K562 (cell line): ENCODE measurements at regions not wholly inside any gene's neighbourhood (a gene's known extent, or its start where the extent isn't known, plus 50 kb on each side); places are given as distances from the start of the nearest gene placed in this dataset.

ENCODE experiments used
- ARID3B ChIP-seq: fragments of 250-450 bp; sonication (Bioruptor Pico); IDR thresholded peaks from 2 replicates; pipeline ENCODE4 v1.4.0; 2020; ENCODE audit warnings: borderline replicate concordance
- CREB1 ChIP-seq, 2 experiments: sonication (generic) in 1 of 2; formaldehyde crosslinking in 1 of 2; IDR thresholded peaks; 2 replicates each; pipeline versions ENCODE4 v1.6.1 to v1.8.0; 2012 to 2022; ENCODE audit warnings: inconsistent platforms in 1 of 2, mild to moderate bottlenecking in 1 of 2, missing genetic modification reagents in 1 of 2, moderate library complexity in 1 of 2
- EP300 ChIP-seq: IDR thresholded peaks from 2 replicates; pipeline ENCODE4 v1.6.1; 2012; ENCODE audit warnings: low read length, improper control_type of control experiment
- ESRRA ChIP-seq: fragments of 450-650 bp; IDR thresholded peaks from 2 replicates; pipeline ENCODE4 v1.6.1; 2014; ENCODE audit warnings: low read depth, mild to moderate bottlenecking, moderate library complexity, borderline replicate concordance
- ETV6 ChIP-seq, 3 experiments: fragments of 150-350 bp in 1 of 3; sonication (generic) in 1 of 3; formaldehyde crosslinking in 1 of 3; IDR thresholded peaks; 2 replicates each; pipeline versions ENCODE4 v1.6.1 to v1.8.0; 2014 to 2022; ENCODE audit warnings: borderline replicate concordance in 2 of 3, low read depth in 2 of 3, antibody characterized with exemption in 1 of 3, low read length in 1 of 3, mild to moderate bottlenecking in 1 of 3, missing genetic modification reagents in 1 of 3
- EZH2 ChIP-seq: IDR thresholded peaks from 2 replicates; pipeline ENCODE4 v1.6.1; 2012; ENCODE audit warnings: low read depth, mild to moderate bottlenecking, inconsistent platforms, low read length, borderline replicate concordance
- NR1H2 ChIP-seq: sonication (generic); formaldehyde crosslinking; IDR thresholded peaks from 2 replicates; pipeline ENCODE4 v1.4.0; 2020; ENCODE audit warnings: mild to moderate bottlenecking, missing genetic modification reagents
- POLR2AphosphoS5 ChIP-seq: IDR thresholded peaks from 2 replicates; pipeline ENCODE4 v1.6.1; 2011; ENCODE audit warnings: mild to moderate bottlenecking, low read depth, low read length, moderate library complexity; ENCODE audit not compliant: control insufficient read depth, insufficient read depth
- SIRT6 ChIP-seq: IDR thresholded peaks from one replicate; pipeline ENCODE4 v1.6.1; 2012; ENCODE audit warnings: low read depth, mild to moderate bottlenecking, control low read depth, inconsistent platforms, low read length, moderate library complexity
- SNRNP70 ChIP-seq: fragments of 200-400 bp; formaldehyde crosslinking; optimal IDR thresholded peaks from 2 replicates; pipeline ENCODE3; 2017; ENCODE audit warnings: low read depth, low read length
- ZNF318 ChIP-seq, 2 experiments: fragments of 450-650 bp; IDR thresholded peaks; 2 replicates each; pipeline ENCODE4 v1.6.1; 2016; ENCODE audit warnings: mild to moderate bottlenecking in 2 of 2, borderline replicate concordance in 1 of 2, low read depth in 1 of 2, moderate library complexity in 1 of 2
- ZNF511 ChIP-seq: sonication (generic); formaldehyde crosslinking; IDR thresholded peaks from 2 replicates; pipeline ENCODE4 v1.8.0; 2022; ENCODE audit warnings: mild to moderate bottlenecking, missing genetic modification reagents
- TF ChIP-seq, protein P1 (sequence below): IDR thresholded peaks from 2 replicates; pipeline ENCODE4 v1.6.1; 2016; ENCODE audit warnings: missing genetic modification characterization, missing compliant biosample characterization
- TF ChIP-seq, protein P2 (sequence below): sonication (generic); formaldehyde crosslinking; IDR thresholded peaks from 2 replicates; pipeline ENCODE4 v1.8.0; 2022; ENCODE audit warnings: mild to moderate bottlenecking, low read depth, missing genetic modification reagents

DNA sequence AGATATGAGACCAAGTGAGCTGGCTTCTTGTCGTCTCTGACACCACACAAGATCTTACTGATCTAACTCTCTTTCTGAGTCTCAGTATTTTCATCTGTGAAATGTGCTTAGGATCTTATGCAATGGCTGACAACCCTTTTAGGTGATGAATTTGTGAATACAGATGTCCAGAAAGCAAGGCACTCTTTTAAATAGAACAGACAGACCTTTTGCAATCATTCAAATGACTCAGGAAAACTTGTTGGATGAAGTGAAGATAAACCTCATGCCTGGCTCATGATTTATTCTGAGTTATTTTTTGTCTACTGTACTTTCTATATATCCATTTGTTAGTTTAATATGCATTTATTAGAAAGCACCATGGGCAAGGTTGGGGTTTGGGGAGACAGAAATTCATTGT, 411.3 kb downstream of the PTPRU start:
- TF ChIP-seq ARID3B (no peak), ZNF511 (CRISPR knock-in tag) (no peak), POLR2AphosphoS5 (no peak), ZNF318 (IDR thresholded peaks at IDR 0.05; ENCODE audit: borderline replicate concordance in 1 of 2, low read depth in 1 of 2) (no peak), SNRNP70 (no peak), EZH2 (no peak), SIRT6 (no peak), ESRRA (no peak), ETV6 (IDR thresholded peaks at IDR 0.05; ENCODE audit: borderline replicate concordance in 1 of 2, low read depth in 2 of 2, low read length in 1 of 2) (no peak), ETV6 (CRISPR knock-in tag; IDR thresholded peaks at IDR 0.05; ENCODE audit: borderline replicate concordance) (no peak), CREB1 (IDR thresholded peaks at IDR 0.05) (no peak), CREB1 (CRISPR knock-in tag; IDR thresholded peaks at IDR 0.05) (no peak), EP300 (no peak), NR1H2 (no peak)
- TF ChIP-seq, protein P1, sequence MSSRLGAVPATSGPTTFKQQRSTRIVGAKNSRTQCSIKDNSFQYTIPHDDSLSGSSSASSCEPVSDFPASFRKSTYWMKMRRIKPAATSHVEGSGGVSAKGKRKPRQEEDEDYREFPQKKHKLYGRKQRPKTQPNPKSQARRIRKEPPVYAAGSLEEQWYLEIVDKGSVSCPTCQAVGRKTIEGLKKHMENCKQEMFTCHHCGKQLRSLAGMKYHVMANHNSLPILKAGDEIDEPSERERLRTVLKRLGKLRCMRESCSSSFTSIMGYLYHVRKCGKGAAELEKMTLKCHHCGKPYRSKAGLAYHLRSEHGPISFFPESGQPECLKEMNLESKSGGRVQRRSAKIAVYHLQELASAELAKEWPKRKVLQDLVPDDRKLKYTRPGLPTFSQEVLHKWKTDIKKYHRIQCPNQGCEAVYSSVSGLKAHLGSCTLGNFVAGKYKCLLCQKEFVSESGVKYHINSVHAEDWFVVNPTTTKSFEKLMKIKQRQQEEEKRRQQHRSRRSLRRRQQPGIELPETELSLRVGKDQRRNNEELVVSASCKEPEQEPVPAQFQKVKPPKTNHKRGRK = no peak
- TF ChIP-seq, protein P2, sequence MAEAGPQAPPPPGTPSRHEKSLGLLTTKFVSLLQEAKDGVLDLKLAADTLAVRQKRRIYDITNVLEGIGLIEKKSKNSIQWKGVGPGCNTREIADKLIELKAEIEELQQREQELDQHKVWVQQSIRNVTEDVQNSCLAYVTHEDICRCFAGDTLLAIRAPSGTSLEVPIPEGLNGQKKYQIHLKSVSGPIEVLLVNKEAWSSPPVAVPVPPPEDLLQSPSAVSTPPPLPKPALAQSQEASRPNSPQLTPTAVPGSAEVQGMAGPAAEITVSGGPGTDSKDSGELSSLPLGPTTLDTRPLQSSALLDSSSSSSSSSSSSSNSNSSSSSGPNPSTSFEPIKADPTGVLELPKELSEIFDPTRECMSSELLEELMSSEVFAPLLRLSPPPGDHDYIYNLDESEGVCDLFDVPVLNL (CRISPR knock-in tag) = no peak
